OCI-LY7 (cell line): ENCODE measurements at regions not wholly inside any gene's neighbourhood (a gene's known extent, or its start where the extent isn't known, plus 50 kb on each side); places are given as distances from the start of the nearest gene placed in this dataset.

Experiments used
- BruUV-seq: library from RNA; stranded (reverse); fragments of 400-500 nt; replicated peaks from 2 replicates; lab custom pipeline; 2021; lab: Mats Ljungman, UMichigan
- CTCF ChIA-PET: fragments of 300-600 bp; sonication (Branson Sonifier 250); formaldehyde crosslinking; loops from one replicate; lab custom pipeline; 2022; ENCODE audit warnings: antibody characterized with exemption; ENCODE audit not compliant: unreplicated experiment; lab: Charles Lee
- POLR2A ChIA-PET: fragments of 300-600 bp; sonication (Branson Sonifier 250); formaldehyde crosslinking; loops from one replicate; lab custom pipeline; 2022; ENCODE audit warnings: antibody characterized with exemption; lab: Charles Lee
- DNase-seq: peaks from one replicate; pipeline ENCODE4 v3.0.0-alpha.2; 2015; ENCODE audit warnings: low spot score
- H2AFZ ChIP-seq: fragments of 200-600 bp; sonication (generic), shearing (Covaris generic); 2 replicates; pipeline ENCODE4 v1.6.1; 2014; ENCODE audit warnings: mild to moderate bottlenecking, antibody characterized with exemption, low read length, moderate library complexity
- H3K27ac ChIP-seq: fragments of 200-600 bp; sonication (generic); 2 replicates; pipeline ENCODE4 v1.5.1; 2014; ENCODE audit warnings: mixed run types, low read depth, mild to moderate bottlenecking, moderate library complexity, low read length, inconsistent platforms; ENCODE audit not compliant: poor library complexity, severe bottlenecking
- H3K36me3 ChIP-seq: fragments of 200-600 bp; sonication (generic); 2 replicates; pipeline ENCODE4 v1.6.1; 2014; ENCODE audit warnings: mild to moderate bottlenecking, antibody characterized with exemption, low read length, moderate library complexity, mixed read lengths; ENCODE audit not compliant: insufficient read depth
- H3K4me1 ChIP-seq: fragments of 200-600 bp; sonication (generic); 2 replicates; pipeline ENCODE4 v1.5.1; 2014; ENCODE audit warnings: mild to moderate bottlenecking, low read length; ENCODE audit not compliant: insufficient read depth, poor library complexity, severe bottlenecking
- H3K4me2 ChIP-seq: fragments of 200-600 bp; sonication (generic); 2 replicates; pipeline ENCODE4 v1.6.1; 2014; ENCODE audit warnings: mild to moderate bottlenecking, low read length
- H3K4me3 ChIP-seq: fragments of 200-600 bp; sonication (generic); 2 replicates; pipeline ENCODE4 v1.5.1; 2014; ENCODE audit warnings: mild to moderate bottlenecking, low read depth, low read length; ENCODE audit not compliant: poor library complexity, severe bottlenecking
- H3K79me2 ChIP-seq: fragments of 200-600 bp; sonication (generic); 2 replicates; pipeline ENCODE4 v1.6.1; 2016; ENCODE audit warnings: low read depth, mild to moderate bottlenecking, low read length, moderate library complexity, mixed read lengths; ENCODE audit not compliant: insufficient read depth
- H3K9me2 ChIP-seq: fragments of 200-600 bp; sonication (generic); 2 replicates; pipeline ENCODE4 v1.6.1; 2016; ENCODE audit warnings: mild to moderate bottlenecking, low read length, mixed read lengths; ENCODE audit not compliant: insufficient read depth
- H3K9me3 ChIP-seq: fragments of 200-600 bp; sonication (generic); 2 replicates; pipeline ENCODE4 v1.6.1; 2014; ENCODE audit warnings: mild to moderate bottlenecking, mixed run types, low read length, mixed read lengths
- H4K20me1 ChIP-seq: fragments of 200-600 bp; sonication (generic); 2 replicates; pipeline ENCODE4 v1.6.1; 2014; ENCODE audit warnings: mild to moderate bottlenecking, antibody characterized with exemption, low read length, moderate library complexity, mixed read lengths; ENCODE audit not compliant: insufficient read depth
- EZH2phosphoT487 ChIP-seq: fragments of 200-600 bp; sonication (generic); IDR thresholded peaks from 2 replicates; pipeline ENCODE4 v1.6.1; 2018; ENCODE audit warnings: low read depth, borderline replicate concordance, mild to moderate bottlenecking, mixed run types, antibody characterized with exemption, low read length, moderate library complexity, mixed read lengths
- intact Hi-C: fragments of 100-400 bp; cut with micrococcal nuclease; formaldehyde crosslinking; loops from one replicate; pipeline ENCODE4 v1.10.0; 2022; ENCODE audit not compliant: unreplicated experiment
- TF ChIP-seq, protein P1 (sequence below): fragments of 200-600 bp; sonication (generic); conservative IDR thresholded peaks from 2 replicates; pipeline ENCODE4 v1.5.1; 2014; ENCODE audit warnings: mild to moderate bottlenecking, antibody characterized with exemption, low read length, moderate library complexity, mixed read lengths

DNA sequence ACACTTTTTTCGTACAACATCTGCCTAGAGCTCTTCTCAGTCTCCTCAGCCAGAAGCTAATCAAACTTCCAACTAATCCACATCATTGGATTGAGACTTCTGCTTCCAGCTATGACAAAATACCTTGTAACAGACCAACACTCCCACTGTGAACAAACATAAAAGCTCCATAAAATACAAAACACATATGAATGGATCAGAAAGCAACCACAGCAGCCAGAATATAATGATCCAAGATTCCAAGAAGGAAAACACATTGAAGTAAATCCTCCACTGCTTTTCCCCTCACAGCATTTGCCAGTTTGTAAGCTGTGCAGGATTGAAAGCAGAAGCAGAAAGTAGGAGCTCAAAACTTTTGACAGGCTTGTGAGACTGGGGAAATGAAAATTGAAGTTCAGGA lies 863.2 kb downstream of the TUSC7 start:
- Histone ChIP-seq H3K36me3 (no peaks in the 10 kb centered on the region), H3K4me1 (no peaks in the 10 kb centered on the region), H3K79me2 (no peaks in the 10 kb centered on the region), H3K27ac (no peak overlapping the region), H2AFZ (no peak overlapping the region), H3K9me3 (no peaks in the 10 kb centered on the region), H3K4me2 (no peak overlapping the region), H3K9me2 (no peaks in the 10 kb centered on the region), H4K20me1 (no peaks in the 10 kb centered on the region), H3K4me3 (no peak overlapping the region)
- ChIA-PET CTCF (no interaction called here), POLR2A (interaction anchor here (0.6 to 1.3 kb wide), 6 partner anchors 11 to 1878 kb away, joined by 3 to 5 read pairs (median 3); no protein-coding TSS in a partner anchor)
- intact Hi-C loops, result no loop called here
- DNase-seq, result no peak
- no TSS peak for BruUV-seq
- no peak for TF ChIP-seq EZH2phosphoT487
- TF ChIP-seq, protein P1, sequence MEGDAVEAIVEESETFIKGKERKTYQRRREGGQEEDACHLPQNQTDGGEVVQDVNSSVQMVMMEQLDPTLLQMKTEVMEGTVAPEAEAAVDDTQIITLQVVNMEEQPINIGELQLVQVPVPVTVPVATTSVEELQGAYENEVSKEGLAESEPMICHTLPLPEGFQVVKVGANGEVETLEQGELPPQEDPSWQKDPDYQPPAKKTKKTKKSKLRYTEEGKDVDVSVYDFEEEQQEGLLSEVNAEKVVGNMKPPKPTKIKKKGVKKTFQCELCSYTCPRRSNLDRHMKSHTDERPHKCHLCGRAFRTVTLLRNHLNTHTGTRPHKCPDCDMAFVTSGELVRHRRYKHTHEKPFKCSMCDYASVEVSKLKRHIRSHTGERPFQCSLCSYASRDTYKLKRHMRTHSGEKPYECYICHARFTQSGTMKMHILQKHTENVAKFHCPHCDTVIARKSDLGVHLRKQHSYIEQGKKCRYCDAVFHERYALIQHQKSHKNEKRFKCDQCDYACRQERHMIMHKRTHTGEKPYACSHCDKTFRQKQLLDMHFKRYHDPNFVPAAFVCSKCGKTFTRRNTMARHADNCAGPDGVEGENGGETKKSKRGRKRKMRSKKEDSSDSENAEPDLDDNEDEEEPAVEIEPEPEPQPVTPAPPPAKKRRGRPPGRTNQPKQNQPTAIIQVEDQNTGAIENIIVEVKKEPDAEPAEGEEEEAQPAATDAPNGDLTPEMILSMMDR, result no peak

DNA sequence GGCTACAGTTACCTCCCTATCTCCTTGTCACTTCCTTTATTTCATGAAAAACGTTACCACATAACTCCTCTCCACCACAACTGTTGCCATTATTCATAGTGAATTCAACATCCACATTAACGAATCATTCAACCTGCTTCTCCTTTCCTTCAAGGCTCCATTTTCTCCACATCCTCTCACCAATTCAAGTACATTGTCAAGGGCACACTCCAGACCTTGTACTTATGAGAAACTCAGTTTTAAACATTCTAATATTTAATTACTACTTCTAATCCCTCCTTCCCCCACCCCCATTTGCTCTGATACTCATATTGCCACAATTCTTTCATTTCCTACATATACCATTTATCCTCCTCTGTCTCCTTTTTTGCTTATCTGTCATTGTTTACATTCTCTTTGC lies 871.2 kb downstream of the TUSC7 start:
- H3K4me2 ChIP-seq, result no peak overlapping the region
- TF ChIP-seq EZH2phosphoT487, result no peak
- TF ChIP-seq, protein P1, result no peak
- no peak overlapping the region for H2AFZ ChIP-seq
- H3K4me3 ChIP-seq, result no peak overlapping the region
- H4K20me1 ChIP-seq, result no peaks in the 10 kb centered on the region
- no peak overlapping the region for H3K27ac ChIP-seq
- no peaks in the 10 kb centered on the region for H3K9me3 ChIP-seq
- no TSS peak for BruUV-seq
- H3K4me1 ChIP-seq, result no peaks in the 10 kb centered on the region
- intact Hi-C loops, result no loop called here
- H3K36me3 ChIP-seq, result no peaks in the 10 kb centered on the region
- no peaks in the 10 kb centered on the region for H3K79me2 ChIP-seq
- no peak for DNase-seq
- CTCF ChIA-PET, result no interaction called here
- H3K9me2 ChIP-seq, result no peaks in the 10 kb centered on the region
- POLR2A ChIA-PET, result no interaction called here

DNA sequence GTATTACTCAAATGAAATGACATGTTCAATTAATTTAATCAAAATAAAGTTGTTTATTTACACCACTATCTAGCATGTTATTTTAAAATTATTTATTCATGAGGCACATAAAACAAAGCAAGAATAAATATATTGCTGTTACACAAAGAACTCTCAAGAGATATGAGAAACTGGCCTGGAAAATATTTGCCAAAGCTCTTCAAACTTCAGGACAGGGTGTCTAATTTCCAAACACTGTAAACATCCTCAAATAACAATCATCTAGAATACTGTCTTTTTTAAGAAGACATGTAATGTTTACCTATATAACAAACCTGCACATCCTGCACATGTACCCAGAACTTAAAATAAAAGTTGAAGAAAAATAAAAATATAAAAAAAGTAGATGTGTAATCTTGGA lies 876.6 kb downstream of the TUSC7 start:
- Histone ChIP-seq H2AFZ (no peak overlapping the region), H3K27ac (no peak overlapping the region), H3K36me3 (no peaks in the 10 kb centered on the region), H3K79me2 (no peaks in the 10 kb centered on the region), H3K9me3 (no peaks in the 10 kb centered on the region), H4K20me1 (no peaks in the 10 kb centered on the region), H3K9me2 (no peaks in the 10 kb centered on the region), H3K4me1 (no peaks in the 10 kb centered on the region), H3K4me3 (no peak overlapping the region), H3K4me2 (no peak overlapping the region)
- ChIA-PET POLR2A (interaction anchor here (1.9 kb wide), 1 partner anchor 13 kb away, joined by 5 read pairs; no protein-coding TSS in a partner anchor), CTCF (no interaction called here)
- no TSS peak for BruUV-seq
- DNase-seq, result no peak
- intact Hi-C loops, result no loop called here
- TF ChIP-seq, protein P1, result no peak
- no peak for TF ChIP-seq EZH2phosphoT487
